HG02970 (cell line): ENCODE measurements at regions not wholly inside any gene's neighbourhood (a gene's known extent, or its start where the extent isn't known, plus 50 kb on each side); places are given as distances from the start of the nearest gene placed in this dataset.
"Not testable (repeated sequence)": the region's sequence is repeated elsewhere in the genome, so short reads cannot be mapped to it uniquely, and the experiment has no call there.

Source experiments
- ATAC-seq: cut with Tn5 transposase; IDR thresholded peaks from one replicate; pipeline ENCODE4 v1.9.1; 2021; ENCODE audit warnings: mild to moderate bottlenecking, moderate library complexity, moderate number of reproducible peaks; ENCODE audit not compliant: unreplicated experiment, low FRiP score

GRCh38 chr3:181554233-181554765 lies 157.4 kb upstream of the SOX2 start:
- ATAC-seq: no peak

DNA sequence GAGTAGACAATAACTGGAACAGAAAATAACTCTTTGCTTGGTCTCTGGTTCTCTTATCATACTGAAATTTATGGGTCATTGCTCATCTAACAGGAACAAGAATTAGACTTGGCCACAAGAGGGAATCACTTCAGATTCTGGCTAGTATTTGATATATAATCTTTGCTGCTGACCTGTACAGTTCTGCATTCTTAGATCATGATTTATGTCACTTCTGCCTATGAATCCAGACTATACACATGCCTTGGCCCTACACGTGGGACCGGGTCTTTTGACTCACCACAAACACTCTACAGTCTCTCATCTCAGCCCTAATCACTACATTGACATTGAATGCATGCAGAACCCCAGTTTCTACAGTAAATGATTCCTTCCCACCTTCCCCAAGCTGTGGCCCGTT lies 162.5 kb upstream of the SOX2 start:
- ATAC-seq: no peak

GRCh38 chr3:181541414-181541813 lies 170.3 kb upstream of the SOX2 start:
- no peak for ATAC-seq

DNA sequence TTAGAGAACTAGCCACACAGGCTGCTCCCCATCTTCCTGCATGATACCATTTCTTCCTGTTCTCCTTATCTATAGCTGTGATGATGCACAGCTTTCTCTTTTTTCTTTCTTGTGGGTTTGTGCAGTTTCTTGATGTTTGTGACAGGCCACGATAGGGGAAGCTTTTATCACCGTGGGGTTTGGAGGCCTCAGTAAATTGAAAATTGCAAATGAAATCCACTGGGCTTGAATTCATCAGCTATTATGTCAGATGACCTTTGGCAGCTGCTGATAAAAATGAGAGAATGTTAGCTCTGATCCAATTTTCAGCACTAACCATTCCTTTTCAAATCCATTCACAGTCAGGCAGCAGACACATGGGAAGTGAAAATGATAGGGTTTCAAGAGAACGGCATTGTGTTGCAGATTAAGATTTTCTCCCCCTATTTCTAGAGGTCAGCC lies 176.9 kb upstream of the SOX2 start:
- no peak for ATAC-seq

DNA sequence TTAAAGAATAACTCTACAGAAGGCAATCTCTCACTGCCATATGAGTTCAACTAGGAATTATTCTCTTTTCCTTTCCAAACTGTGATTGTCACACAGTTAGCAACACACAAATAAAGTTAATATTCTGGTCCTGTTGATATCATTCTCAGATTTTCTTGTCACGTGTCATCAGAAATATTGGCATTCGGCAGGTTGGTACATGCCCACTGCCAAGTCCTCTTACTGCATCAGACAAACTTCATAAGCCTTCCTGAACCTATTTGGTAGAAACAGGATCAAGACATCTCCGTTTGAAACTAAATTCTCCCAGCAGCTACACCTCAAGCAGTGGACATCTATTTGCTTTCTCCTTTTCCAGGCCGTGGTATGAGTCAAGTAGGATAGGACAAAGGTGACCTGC lies 177.9 kb upstream of the SOX2 start:
- no peak for ATAC-seq

GRCh38 chr3:181530584-181530983 lies 181.1 kb upstream of the SOX2 start:
- ATAC-seq: no peak

DNA sequence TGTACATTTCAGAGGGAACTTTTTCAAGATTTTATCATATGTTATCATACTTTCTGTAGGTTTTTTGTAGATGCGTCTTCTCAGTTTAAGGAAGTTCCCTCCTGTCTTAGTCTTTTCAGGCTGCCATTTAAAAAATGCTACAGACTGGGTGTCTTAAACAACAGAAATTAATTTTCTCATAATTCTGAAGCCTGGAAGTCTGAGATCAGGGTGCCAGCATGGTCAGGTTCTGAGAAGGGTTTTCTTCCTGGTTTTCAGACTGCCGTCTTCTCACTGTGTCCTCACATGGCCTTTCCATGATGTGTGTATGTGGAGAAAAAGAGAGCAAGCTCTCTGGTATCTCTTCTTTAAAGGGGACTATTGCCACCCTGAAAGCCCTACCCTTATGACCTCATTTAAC lies 189.9 kb upstream of the SOX2 start:
- no peak for ATAC-seq

DNA sequence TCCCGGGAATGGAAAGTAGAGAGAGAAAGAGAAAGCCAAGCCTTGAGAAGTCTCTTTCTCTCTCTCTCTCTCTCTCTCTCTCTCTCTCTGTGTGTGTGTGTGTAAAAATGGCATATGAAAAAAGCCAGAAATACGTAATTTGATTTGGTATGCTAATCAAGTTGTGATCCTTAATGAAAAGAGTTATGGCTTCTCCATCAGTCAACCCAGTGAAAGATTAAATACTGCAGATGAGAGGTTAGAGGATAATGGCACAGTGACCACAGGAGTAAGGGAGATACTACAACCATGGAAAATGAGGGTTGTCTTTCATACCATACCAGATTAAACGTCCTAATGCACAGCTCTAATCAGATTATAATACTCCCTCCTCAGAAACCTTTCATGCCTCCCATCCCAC lies 193.5 kb upstream of the SOX2 start:
- ATAC-seq: no peak

- ATAC-seq: no peak
These were observed 198.9 kb upstream of the SOX2 start for GRCh38 chr3:181512787-181513186.

DNA sequence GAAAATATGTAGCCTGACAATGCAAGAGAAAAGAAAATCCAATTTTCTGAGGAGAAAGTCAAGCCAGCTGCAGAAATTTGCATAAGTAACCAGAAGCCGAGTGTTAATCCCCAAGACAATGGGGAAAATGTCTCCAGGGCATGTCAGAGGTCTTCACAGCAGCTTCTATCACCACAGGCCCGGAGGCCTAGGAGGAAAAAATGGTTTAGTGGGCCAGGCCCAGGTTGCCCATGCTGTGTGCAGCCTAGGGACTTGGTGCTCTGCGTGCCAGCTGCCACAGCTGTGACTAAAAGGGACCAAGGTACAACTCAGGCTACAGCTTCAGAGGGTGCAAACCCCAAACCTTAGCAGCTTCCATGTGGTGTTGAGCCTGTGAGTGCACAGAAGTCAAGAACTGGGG lies 201.2 kb upstream of the SOX2 start:
- ATAC-seq: no peak

DNA sequence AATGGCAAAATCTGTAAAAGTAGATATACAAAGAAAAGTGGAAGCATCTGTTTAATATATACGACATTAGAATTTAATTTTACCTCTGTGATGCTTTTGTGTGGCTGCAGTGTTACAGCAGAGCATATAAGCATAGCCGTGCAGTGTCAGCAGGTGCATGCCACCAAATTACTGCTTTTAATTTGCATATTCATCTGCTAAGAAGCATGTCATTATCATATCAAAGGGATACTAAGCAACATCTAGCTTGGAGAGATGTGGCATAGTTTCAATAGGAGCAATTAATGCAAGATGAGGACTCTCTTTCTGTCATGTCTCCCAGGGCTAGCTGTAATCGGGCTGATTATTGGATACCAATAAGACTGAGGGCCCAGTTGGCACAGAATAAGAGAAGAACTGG lies 214.4 kb upstream of the SOX2 start:
- no peak for ATAC-seq

DNA sequence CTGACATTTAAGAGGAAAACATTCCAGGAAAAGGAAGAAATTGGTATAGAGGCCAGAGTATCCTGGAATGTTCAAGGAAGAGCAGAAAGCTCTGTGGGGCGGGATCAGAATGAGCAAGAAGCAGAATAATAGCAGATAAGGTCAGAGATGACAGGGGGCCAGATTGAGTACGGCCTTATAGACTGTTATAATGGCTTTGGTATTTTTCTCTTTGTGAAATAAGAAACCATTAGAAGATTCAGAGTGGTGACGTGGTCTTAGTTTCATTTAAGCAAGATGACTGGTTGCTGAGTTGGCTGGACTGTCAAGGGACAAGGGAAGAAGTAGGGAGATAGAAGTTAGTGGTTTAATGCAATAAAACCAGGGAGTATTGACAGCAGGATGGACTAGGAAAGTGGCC lies 218.3 kb upstream of the SOX2 start:
- no peak for ATAC-seq

GRCh38 chr3:181488536-181488935 lies 223.2 kb upstream of the SOX2 start:
- no peak for ATAC-seq

DNA sequence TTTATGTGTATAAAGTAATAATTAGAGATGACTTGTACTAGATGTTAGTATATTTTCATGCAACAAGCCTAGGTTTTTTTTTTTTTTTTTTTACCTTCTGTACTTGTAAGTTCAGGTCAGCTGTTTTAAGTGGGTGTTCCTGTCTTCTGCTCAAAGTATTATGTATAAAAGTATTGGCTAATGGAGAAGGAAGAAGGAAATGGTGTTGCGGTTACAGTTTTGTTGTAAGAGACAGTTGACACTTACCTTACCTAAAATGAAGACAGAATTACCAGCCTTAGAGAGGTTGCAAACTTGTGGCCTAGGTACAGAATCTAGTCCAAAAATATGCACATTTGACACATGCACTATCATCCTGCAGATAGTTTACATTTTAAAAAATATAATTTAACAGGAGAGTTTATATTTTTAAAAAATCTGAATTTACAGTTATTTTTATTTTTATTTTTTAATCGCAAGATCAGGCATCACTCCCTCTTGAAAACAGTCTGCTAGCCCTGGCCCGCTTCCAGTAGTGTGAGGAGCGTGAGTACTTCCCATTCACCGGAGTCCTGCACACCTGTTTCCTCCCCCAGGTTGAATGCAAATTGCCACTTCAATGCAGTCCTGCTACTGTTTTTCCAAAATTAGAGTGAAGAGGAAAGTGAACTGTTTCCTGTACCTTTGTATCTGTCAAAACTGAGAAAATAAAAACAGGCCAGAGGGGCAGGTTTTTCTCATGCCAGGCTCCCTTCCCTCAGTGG lies 224.3 kb upstream of the SOX2 start:
- ATAC-seq: no peak

GRCh38 chr3:181486141-181486885 lies 225.4 kb upstream of the SOX2 start:
- no peak for ATAC-seq

DNA sequence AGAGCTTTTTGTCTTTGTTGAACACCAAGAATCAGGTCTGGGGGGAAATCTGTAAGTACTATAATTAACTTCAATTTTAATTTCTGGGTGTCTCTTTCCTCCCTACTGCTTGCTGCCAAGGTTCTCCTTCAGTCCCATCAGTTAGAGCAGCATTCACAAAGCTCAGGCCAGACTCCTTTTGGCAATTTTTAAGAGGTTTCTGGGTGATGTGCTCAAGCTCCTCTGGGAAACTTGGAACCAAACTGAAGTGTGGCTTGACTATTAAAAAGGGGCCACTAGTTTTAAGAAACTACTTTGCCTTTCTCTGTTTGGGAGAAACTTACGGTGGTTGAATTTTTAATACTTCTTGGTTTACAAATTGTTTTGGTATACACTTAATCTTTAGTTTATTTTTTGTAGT lies 227.7 kb upstream of the SOX2 start:
- no peak for ATAC-seq

GRCh38 chr3:181475146-181475545 lies 236.6 kb upstream of the SOX2 start:
- ATAC-seq: not testable (repeated sequence)

DNA sequence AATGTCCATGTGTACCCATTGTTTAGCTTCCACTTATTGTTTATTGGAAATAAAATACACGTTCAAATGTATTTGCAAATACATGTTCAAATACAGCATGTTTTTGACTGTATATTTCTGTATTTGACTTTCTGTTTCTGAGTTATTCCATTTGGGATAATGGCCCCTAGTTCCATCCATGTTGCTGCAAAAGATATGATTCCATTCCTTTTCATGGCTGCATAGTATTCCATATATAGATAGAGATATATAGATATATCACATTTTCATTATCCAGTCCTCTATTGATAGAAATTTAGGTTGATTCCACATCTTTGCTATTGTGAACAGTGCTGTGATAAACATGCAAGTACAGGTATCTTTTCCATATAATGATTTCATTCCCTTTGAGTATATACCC lies 241.4 kb upstream of the SOX2 start:
- no peak for ATAC-seq

DNA sequence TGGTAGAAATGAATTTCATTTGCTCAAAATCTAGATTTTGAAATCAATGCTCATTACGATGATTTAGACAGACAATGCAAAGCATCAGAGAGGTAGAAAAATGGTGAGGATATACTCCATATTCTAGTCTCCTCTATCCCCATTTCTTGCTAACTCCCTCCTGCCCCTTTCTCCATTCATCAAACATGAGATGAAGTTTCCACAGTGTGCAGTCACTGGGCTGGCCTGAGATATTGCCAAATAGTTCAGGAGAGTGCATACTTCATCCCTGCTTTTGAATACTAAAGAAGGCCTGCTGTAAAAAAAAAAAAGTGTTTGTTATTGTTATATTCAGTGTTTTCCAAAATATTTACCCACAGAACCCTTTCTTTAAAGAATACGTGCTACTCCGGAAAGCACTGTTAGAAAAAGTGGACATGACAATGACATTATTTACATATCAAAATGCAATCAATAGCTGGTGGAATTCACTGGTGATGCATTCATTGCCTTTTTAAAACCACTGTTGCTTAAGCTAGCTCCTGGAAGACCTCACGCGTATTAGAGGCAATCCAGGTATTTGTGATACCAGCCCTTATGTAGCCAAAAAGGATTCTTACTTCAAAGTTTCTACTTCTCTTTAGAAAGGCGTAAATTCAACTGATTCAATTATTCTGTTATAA lies 247.6 kb upstream of the SOX2 start:
- ATAC-seq: no peak

DNA sequence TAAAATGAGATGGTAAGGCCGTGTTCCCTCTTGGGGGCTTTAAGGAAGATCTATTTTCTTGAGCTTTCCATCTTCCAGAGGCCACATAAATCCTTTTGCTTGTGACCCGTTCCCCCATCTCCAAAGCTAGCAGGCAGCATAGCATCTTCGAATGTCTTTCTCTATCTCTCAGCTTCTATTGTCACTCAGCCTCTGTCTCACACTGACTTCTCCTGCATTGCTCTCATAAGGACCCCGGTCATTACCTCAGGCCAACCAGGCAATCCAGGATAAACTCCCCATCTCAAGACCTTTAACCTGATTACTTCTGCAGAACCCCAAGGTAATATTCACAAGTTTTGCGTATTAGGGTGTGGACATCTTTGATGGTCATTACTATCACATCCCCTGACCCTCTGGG lies 250.3 kb upstream of the SOX2 start:
- no peak for ATAC-seq

DNA sequence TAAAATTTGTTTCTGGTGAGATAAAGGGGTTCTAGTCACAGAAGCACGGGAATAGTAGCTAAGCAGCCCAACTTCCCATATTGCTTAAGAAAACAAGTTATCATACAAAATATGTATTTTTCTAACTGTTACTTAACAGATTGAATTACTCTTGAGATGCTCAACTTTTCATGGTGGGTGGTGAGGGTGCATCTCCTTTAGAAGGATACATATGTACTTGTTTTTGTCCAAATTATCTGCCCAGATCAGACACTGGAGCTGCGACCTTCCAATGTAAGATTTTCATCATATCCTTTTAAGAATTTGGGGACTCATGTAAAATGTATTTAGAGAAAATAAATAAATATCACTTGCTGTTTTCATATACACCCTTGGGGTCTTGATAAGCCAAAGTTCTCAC lies 252.2 kb upstream of the SOX2 start:
- no peak for ATAC-seq
